Skin of body (tissue), 1 donor: ENCODE measurements at regions not wholly inside any gene's neighbourhood (a gene's known extent, or its start where the extent isn't known, plus 50 kb on each side); places are given as distances from the start of the nearest gene placed in this dataset.
"Not testable (repeated sequence)": the region's sequence is repeated elsewhere in the genome, so short reads cannot be mapped to it uniquely, and the experiment has no call there.

ENCODE experiments used
- DNase-seq: peaks from one replicate; lab custom pipeline; 2025; lab: John Stamatoyannopoulos, UW

GRCh38 chrX:15116900-15117299, 153.0 kb downstream of the ASB9 start:
- no peak for DNase-seq

GRCh38 chrX:15114743-15115566, 154.9 kb downstream of the ASB9 start:
- no peak for DNase-seq

GRCh38 chrX:15107367-15107988, 162.4 kb downstream of the ASB9 start:
- no peak for DNase-seq

GRCh38 chrX:15098505-15098904, 171.4 kb downstream of the ASB9 start:
- no peak for DNase-seq

- no peak for DNase-seq
Observed at GRCh38 chrX:15087747-15088146, 182.1 kb downstream of the ASB9 start.

- no peak for DNase-seq
Observed at GRCh38 chrX:15073313-15073712, 196.6 kb downstream of the ASB9 start.

- no peak for DNase-seq
Observed at GRCh38 chrX:15072880-15073279, 197.0 kb downstream of the ASB9 start.

- DNase-seq: no peak
Observed at GRCh38 chrX:15072259-15072658, 197.6 kb downstream of the ASB9 start.

- DNase-seq: no peak
Observed at GRCh38 chrX:15059474-15059873, 186.3 kb downstream of the MOSPD2 start.

- no peak for DNase-seq
Observed at GRCh38 chrX:15056044-15056443, 182.8 kb downstream of the MOSPD2 start.

- no peak for DNase-seq
Observed at GRCh38 chrX:15055146-15055930, 182.1 kb downstream of the MOSPD2 start.

GRCh38 chrX:15050395-15050794, 177.2 kb downstream of the MOSPD2 start:
- DNase-seq: no peak

- DNase-seq: no peak
Observed at GRCh38 chrX:15043538-15043937, 170.3 kb downstream of the MOSPD2 start.

GRCh38 chrX:15033917-15034316, 160.7 kb downstream of the MOSPD2 start:
- DNase-seq: no peak

- DNase-seq: no peak
Observed at GRCh38 chrX:15017491-15017890, 144.3 kb downstream of the MOSPD2 start.

GRCh38 chrX:15016051-15016450, 142.8 kb downstream of the MOSPD2 start:
- DNase-seq: no peak

GRCh38 chrX:15014281-15014680, 141.1 kb downstream of the MOSPD2 start:
- peak; percentile 3 for DNase-seq

- DNase-seq: no peak
Observed at GRCh38 chrX:15013461-15013860, 140.2 kb downstream of the MOSPD2 start.

GRCh38 chrX:14997271-14997670, 124.0 kb downstream of the MOSPD2 start:
- DNase-seq: no peak

- DNase-seq: not testable (repeated sequence)
Observed at GRCh38 chrX:14984425-14984824, 111.2 kb downstream of the MOSPD2 start.
